GM19397 (cell line): ENCODE measurements at regions not wholly inside any gene's neighbourhood (a gene's known extent, or its start where the extent isn't known, plus 50 kb on each side); places are given as distances from the start of the nearest gene placed in this dataset.
"Not testable (repeated sequence)": the region's sequence is repeated elsewhere in the genome, so short reads cannot be mapped to it uniquely, and the experiment has no call there.

ENCODE experiments used
- ATAC-seq: cut with Tn5 transposase; IDR thresholded peaks from one replicate; pipeline ENCODE4 v1.9.1; 2021; ENCODE audit warnings: mild to moderate bottlenecking, moderate library complexity; ENCODE audit not compliant: unreplicated experiment

- ATAC-seq = no peak
Observed at GRCh38 chr6:92752114-92752513, 667.2 kb downstream of the EPHA7 start.

- no peak for ATAC-seq
Observed at GRCh38 chr6:92748131-92748530, 671.2 kb downstream of the EPHA7 start.

- no peak for ATAC-seq
Observed at GRCh38 chr6:92737983-92738382, 681.4 kb downstream of the EPHA7 start.

DNA sequence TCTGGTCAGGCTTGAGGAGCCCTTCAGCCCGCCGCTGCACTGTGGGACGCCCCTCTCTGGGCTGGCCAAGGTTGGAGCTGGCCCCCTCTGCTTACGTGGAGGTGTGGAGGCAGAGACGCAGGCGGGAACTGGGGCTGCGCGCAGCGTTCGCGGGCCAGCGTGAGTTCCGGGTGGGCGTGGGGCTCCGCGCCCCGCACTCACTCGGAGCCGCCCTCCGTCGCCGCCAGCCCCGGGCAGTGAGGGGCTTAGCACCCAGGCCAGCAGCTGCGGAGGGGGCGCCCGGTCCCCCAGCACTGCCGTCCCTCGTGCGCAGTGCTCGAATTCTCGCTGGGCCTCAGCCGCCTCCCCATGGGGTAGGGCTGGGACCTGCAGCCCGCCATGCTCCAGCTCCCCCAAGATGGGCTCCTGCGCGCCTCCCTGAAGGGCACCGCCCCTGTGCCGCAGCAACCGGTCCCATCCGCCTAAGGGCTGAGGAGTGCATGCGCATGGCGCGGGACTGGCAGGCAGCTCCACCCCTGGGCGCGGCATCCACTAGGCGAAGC, 695.9 kb downstream of the EPHA7 start:
- ATAC-seq = no peak

DNA sequence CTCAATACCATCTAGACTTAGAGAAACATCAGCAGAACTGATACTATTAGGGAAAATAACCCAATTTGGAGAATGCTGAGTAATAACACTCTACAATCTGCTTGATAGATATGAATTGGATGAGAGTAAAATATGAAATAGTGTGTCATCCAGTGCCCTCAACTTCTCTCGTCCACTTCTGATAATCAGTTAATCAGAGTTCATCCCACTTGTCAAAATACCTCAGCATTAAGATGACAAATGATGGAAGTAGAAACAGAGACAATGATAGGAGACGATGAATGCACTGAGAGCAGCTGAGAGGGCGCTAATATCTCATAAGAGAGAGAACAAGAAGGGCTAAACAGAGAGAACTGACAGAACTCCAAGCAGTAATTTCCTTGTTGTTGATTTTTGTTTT, 699.6 kb downstream of the EPHA7 start:
- no peak for ATAC-seq

DNA sequence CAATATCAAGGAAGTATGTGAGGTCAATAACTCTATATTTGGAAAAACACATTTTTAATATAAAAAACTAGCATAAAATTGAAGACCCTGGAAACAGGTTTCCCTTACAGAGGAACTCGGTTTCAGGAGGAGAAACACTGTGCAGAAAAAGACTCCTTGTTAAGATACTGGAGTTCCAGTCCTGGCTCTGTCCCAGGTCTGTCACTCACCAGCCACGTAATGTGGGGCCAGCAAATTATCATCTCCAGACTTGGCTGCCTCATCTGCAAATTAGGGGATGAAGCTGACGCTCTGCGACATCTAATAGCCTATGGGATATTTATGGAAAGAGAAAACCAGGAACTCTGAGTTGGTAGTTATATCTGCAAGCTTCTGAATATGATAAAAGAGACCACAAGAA, 702.7 kb downstream of the EPHA7 start:
- ATAC-seq = no peak

DNA sequence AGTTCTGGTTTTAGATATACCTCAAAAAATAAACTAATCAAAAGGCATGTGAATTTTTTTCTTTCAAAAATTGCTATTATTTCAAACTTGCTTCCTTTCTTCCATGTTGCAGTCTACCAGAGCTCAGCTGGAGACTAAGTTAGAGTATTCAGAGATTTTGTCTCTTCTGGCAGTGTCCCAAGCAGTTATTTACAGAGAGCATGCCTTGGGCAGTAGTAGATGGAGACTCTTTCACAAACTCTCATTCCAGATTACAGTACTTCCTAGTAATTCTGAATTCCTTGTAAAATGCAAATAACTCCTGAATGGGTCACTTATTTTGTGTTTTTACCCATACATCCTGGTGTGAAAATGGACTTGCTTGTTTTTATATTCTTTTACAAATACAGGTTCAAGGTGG, 703.4 kb downstream of the EPHA7 start:
- ATAC-seq = no peak

DNA sequence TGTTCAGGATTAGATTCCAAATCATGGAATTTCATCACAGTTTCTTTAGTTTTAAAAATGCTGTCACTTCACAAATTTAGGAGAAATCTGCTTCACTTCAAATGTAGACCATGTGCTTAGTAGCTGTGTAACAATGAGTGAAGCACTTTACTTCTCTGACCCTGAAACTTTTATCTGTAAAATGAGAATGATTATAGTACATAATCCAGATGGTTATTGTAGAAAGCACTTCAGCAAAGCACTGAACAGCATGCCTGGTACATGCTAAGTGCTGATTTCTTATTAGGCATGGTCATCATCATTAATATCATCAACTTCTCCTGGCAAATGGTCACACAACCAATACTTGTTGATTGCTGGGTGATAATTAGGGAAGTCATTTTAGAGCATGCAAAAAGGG, 705.0 kb downstream of the EPHA7 start:
- ATAC-seq = no peak

DNA sequence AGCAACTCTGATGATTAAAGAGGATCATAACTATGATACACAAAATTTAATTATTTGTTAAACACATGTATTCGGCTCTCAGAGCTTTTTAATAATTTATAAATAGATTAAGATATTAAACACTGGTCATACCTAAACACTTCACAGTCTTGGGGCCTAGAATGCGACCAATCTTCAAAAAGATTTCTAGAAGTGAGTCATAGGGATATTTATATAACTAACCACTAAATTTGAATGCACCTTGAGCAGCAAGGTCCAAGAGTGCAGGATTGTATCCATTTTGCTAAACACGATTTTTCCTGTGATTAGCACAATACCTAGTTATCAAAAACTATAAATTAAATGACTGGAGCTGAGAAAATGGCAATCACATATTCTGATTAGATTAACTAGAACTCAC, 709.3 kb downstream of the EPHA7 start:
- no peak for ATAC-seq

- no peak for ATAC-seq
Observed at GRCh38 chr6:92708945-92709344, 710.4 kb downstream of the EPHA7 start.

DNA sequence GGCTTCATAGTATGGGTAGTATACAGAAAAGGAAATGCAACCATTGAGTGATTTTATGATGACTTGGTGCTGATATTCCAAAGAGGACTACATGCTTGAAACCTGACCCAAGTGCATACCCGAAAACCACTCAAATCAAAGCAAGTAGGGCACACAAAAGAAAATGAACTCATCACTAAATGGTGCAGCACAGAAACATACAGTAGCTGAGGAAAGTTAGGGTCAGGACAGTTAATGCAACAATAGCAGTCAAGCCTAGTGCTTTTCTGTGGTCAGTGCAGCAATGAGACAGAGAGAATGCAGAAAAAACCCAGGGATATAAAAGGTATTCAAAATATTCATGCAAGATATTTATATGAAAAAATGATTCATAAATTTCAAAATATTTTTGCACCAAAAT, 711.1 kb downstream of the EPHA7 start:
- ATAC-seq = no peak

DNA sequence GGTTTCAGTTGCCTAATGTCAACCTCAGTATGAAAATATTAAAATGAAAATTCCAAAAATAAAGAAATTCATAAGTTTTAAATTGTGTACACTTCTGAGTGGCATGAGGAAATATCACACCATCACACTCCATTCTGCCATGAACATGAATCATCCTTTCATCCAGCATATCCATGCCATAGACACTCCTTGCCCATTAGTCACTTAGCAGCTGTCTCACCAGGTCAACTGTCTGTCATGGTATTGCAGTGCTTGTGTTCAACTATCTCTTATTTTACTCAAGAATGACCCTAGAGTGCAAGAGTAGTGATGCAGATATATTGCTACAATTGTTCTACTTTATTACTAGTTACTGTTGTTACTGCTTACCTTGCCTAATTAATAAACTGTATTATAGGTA, 712.4 kb downstream of the EPHA7 start:
- no peak for ATAC-seq

GRCh38 chr6:92701425-92702096, 717.8 kb downstream of the EPHA7 start:
- no peak for ATAC-seq

DNA sequence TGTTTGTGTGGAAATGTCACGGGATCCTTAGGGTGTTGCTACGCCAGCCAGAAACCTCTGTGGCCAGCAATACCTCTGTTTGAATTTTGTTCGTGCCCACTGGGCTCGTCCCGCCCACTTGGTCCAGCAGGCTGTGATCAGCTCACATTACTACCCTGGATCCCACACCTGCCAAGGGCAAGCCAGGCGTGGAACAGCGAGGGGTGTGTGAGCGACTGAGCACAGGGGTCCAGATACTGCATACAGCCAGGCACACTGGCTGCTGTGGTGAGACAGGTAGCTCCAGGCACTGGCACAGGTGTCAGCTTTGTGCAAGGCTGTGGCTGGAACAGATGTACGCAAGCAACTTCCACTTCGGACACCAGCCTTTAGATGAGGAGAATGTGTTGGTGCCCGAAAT, 718.9 kb downstream of the EPHA7 start:
- ATAC-seq = no peak

- no peak for ATAC-seq
Observed at GRCh38 chr6:92690997-92691599, 728.3 kb downstream of the EPHA7 start.

GRCh38 chr6:92688342-92688741, 731.0 kb downstream of the EPHA7 start:
- no peak for ATAC-seq

- no peak for ATAC-seq
Observed at GRCh38 chr6:92687278-92687677, 732.1 kb downstream of the EPHA7 start.

DNA sequence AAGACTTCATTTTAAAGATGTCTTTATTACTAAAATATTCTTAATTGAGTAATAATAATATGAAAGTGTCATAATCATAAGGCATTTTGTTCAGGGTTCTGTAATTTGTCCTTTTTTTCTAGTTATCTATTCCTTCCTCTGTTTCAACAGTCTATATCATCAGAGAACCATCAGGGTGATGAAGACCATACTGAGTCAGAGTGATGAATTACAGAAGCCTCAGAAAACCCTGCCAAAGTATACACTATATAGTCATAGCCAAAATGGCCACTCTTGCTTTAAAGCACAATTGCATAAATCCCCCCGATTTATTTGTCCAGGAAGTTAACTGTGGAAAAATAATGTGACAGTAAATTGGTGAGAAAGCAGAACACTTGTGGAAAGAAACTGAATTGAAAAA, 735.0 kb downstream of the EPHA7 start:
- no peak for ATAC-seq

- ATAC-seq = no peak
Observed at GRCh38 chr6:92683748-92684147, 735.6 kb downstream of the EPHA7 start.

GRCh38 chr6:92682516-92683398, 736.6 kb downstream of the EPHA7 start:
- no peak for ATAC-seq

DNA sequence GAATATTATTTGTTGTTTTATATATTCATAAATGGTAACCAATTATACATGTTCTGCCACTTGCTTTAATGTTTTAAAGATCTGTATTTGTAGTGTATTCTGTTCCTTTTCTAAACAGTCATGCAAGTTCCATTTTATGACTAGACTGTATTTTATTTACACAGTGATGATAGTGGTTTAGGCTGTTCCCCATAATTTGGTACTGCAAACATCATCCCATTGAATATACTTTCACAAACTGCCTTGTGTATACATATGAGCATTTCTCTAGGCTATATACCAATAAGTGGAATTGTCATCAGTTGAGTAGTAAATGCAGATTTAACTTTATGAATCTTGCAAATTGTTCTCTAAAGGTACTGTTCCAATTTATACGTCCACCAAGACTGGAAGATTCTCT, 738.0 kb downstream of the EPHA7 start:
- no peak for ATAC-seq

GRCh38 chr6:92671462-92671861, 747.9 kb downstream of the EPHA7 start:
- ATAC-seq = not testable (repeated sequence)
